Activated naive CD8-positive, alpha-beta T cell treated with anti-CD3 and anti-CD28 coated beads for 36 hours (primary cell): ENCODE measurements at regions not wholly inside any gene's neighbourhood (a gene's known extent, or its start where the extent isn't known, plus 50 kb on each side); places are given as distances from the start of the nearest gene placed in this dataset.

Source experiments
- DNase-seq: peaks from one replicate; pipeline ENCODE4 v3.0.0; 2021
- H3K27ac Mint-ChIP-seq: one replicate; pipeline ENCODE4 v1.8.0; 2022; ENCODE audit warnings: mild to moderate bottlenecking, moderate library complexity, mixed read lengths
- H3K27me3 Mint-ChIP-seq: one replicate; pipeline ENCODE4 v1.8.0; 2022; ENCODE audit warnings: mild to moderate bottlenecking, mixed read lengths
- H3K36me3 Mint-ChIP-seq: one replicate; pipeline ENCODE4 v1.8.0; 2021; ENCODE audit warnings: mild to moderate bottlenecking, mixed read lengths
- H3K4me1 Mint-ChIP-seq: one replicate; pipeline ENCODE4 v1.8.0; 2021; ENCODE audit warnings: mixed read lengths
- H3K4me3 Mint-ChIP-seq: one replicate; pipeline ENCODE4 v1.8.0; 2022; ENCODE audit warnings: mild to moderate bottlenecking, moderate library complexity, mixed read lengths
- H3K9me3 Mint-ChIP-seq: one replicate; pipeline ENCODE4 v1.8.0; 2022; ENCODE audit warnings: mixed read lengths

DNA sequence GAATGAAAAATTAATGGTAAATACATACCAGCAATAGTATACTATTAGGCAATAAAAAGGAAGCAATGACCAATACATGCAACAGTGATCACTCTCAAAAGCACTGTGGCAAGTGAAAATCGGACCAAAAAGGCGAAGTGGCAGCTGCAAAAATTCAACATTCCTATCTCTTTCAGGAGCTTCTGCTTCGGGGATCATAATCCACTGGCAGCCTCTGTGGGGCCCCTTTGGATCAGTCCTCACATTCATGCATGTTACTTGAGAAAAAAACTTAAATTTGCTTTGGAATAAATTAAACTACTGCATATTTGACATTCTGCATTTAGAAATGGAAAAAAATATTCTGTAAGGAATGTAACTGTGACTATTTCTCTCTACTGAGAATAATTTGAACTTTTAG is 425.6 kb downstream of the NR2F2 start:
- Mint-ChIP-seq H3K36me3 (no peaks in the 10 kb centered on the region), H3K4me1 (no peaks in the 10 kb centered on the region), H3K9me3 (no peaks in the 10 kb centered on the region), H3K27me3 (no peaks in the 10 kb centered on the region), H3K27ac (no peak overlapping the region), H3K4me3 (no peak overlapping the region)
- DNase-seq: no peak

DNA sequence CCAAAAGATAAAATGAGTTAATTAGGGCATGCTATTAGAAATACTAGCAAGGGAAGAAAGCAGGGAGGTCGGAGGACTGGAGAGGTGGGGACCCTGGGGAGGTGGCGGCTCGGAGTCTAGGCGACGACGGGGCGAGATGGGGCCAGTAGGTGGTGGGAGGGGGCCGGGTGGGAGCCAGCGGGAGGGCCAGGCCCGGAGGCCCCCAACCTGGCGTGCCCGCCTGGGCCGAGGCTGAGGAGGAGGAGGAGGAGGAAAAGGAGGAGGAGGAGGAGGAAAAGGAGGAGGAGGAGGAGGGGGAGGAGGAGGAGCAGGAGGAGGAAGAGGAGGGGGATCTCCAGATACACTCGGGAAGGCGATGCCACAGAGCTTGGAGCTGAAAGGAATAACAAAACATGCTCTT is 426.2 kb downstream of the NR2F2 start:
- Mint-ChIP-seq H3K27me3 (no peaks in the 10 kb centered on the region), H3K4me3 (no peak overlapping the region), H3K9me3 (no peaks in the 10 kb centered on the region), H3K36me3 (no peaks in the 10 kb centered on the region), H3K27ac (no peak overlapping the region), H3K4me1 (no peaks in the 10 kb centered on the region)
- no peak for DNase-seq

DNA sequence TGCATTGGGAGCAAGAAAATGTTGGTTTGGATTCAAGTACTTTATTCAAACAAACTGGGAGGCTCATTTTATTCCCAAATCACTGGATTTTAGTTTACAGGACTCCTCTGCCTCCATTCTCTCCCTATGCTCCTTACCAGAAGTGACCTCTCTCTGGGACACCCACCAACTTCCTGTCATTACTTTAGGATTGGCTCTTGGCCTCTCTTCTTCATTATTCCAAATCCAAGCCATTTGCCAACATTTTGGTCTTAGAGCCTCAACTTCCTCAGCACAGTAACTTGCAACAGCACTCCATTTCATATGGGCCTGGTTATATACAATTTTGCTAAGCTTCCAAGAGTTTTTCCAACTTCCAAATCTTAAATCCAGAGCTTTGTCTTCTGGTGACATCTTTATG is 432.1 kb downstream of the NR2F2 start:
- H3K27me3 Mint-ChIP-seq: no peaks in the 10 kb centered on the region
- no peak overlapping the region for H3K4me3 Mint-ChIP-seq
- no peaks in the 10 kb centered on the region for H3K9me3 Mint-ChIP-seq
- no peaks in the 10 kb centered on the region for H3K36me3 Mint-ChIP-seq
- DNase-seq: no peak
- no peak overlapping the region for H3K27ac Mint-ChIP-seq
- no peaks in the 10 kb centered on the region for H3K4me1 Mint-ChIP-seq

DNA sequence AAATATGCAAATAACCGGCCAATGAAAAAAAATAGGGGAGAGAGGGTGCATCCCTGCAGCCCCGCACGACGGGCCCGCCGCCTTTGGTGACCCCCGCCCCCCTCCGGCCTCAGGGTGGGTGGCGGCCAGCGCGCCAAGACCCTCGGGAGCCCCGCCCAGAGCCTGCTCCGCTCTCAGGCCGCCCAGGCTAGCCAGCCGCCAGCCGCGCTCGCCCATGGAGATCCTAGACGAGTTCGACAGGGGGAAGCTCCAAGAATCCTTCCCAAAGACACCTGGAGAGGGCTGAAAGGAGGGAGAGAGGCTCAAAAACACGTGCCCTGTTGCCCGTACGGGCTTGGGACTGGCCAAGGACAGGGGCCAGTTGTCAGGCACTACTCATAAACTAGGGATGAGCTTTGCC is 434.0 kb downstream of the NR2F2 start:
- Mint-ChIP-seq H3K27me3 (no peaks in the 10 kb centered on the region), H3K36me3 (no peaks in the 10 kb centered on the region), H3K4me3 (no peak overlapping the region), H3K9me3 (no peaks in the 10 kb centered on the region), H3K27ac (no peak overlapping the region), H3K4me1 (no peaks in the 10 kb centered on the region)
- DNase-seq: no peak

DNA sequence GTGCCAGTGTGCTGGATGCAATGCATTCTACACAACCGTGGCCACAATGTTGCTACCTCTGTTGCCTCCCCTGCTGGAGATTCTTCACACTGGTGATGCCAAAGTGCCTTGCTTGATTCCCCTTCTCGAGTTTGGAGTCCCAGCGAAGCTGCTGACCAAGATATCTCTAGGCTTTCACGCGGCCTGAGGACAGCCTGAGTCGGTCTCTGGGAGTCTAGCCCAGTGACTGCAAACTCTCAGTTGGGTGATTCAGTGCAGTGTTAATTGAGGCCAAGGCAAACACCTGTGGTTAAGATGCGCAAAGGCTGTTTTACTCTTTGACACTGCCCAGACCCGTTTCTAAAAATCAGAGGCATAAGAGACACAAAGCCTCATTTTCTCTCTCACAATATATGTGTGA is 434.4 kb downstream of the NR2F2 start:
- no peak for DNase-seq
- H3K9me3 Mint-ChIP-seq: no peaks in the 10 kb centered on the region
- no peaks in the 10 kb centered on the region for H3K36me3 Mint-ChIP-seq
- H3K4me1 Mint-ChIP-seq: no peaks in the 10 kb centered on the region
- no peak overlapping the region for H3K27ac Mint-ChIP-seq
- no peak overlapping the region for H3K4me3 Mint-ChIP-seq
- H3K27me3 Mint-ChIP-seq: no peaks in the 10 kb centered on the region

DNA sequence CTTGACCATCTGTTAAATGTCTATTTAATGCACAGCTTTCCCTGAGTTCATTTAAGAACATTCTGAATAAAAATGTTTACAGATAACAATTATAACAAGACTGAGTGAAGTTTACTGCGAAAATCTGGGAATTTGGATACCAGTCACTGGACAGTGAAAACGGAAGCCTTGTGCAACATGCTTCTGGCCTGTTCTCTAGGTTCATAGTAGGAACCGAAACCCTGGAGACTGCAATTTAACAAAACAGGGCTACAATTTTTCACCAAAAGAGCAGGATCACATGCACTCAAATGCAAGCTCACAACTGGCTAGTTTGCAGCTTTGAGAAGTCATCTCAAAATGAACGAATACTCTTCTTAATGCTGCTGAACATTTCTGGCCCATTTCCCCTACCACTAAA is 435.9 kb downstream of the NR2F2 start:
- DNase-seq: no peak
- no peaks in the 10 kb centered on the region for H3K9me3 Mint-ChIP-seq
- no peaks in the 10 kb centered on the region for H3K27me3 Mint-ChIP-seq
- no peak overlapping the region for H3K27ac Mint-ChIP-seq
- H3K4me1 Mint-ChIP-seq: no peaks in the 10 kb centered on the region
- no peak overlapping the region for H3K4me3 Mint-ChIP-seq
- H3K36me3 Mint-ChIP-seq: no peaks in the 10 kb centered on the region

DNA sequence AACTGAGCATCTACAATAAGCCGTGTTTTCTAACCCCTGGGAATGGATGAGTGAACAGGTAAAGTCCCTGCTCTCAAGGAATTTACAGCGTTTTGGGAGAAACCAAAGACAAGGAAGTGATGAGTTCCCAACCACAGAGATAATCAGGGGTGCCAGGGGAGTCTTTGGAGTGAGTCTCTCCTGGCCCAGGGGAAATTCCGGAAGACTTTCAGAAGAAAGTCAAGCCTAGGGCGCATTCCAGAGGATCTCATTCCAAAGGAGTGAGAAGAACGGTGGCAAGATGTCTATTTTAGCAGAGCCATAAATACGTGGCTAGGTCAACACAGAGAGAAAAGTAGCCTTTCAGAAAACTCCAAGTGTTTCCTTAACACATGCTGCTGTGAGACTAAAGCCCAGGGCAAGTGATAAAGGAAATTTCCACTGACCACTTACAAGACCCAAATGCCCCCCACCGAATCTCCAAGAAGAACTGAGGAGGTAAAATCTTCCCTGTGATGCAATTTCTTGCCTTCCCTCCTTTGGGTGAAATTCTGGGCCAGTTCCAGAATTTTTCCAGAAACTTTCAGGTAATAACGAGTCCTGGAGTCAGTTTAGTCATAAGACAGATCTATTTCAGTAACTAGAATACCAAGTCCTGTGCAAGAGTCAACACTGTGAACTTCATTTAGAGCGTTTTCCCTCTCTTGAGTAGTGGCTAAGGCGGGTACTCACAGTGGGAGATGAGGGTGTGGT is 437.4 kb downstream of the NR2F2 start:
- Mint-ChIP-seq H3K27me3 (no peaks in the 10 kb centered on the region), H3K9me3 (no peaks in the 10 kb centered on the region), H3K4me3 (no peak overlapping the region), H3K36me3 (no peaks in the 10 kb centered on the region), H3K4me1 (no peaks in the 10 kb centered on the region), H3K27ac (no peak overlapping the region)
- DNase-seq: no peak

DNA sequence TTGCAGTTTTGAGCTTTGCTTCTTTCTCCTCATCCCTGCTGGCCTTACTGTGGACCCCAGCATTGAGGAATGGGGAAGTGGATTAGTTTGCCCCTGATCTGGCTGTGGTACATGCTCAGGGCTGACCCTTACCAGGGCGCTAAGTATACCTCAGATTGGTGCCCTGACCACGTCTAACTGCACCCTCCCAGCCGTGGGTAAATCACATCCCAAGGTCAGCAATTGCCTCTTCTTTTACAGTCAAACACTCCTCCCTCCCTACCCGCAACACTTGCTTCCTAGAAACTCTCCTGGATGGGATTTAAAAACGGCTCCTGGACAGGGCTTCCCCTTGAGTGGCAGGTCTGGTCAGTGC is 437.9 kb downstream of the NR2F2 start:
- Mint-ChIP-seq H3K4me1 (no peaks in the 10 kb centered on the region), H3K27me3 (no peaks in the 10 kb centered on the region), H3K9me3 (no peaks in the 10 kb centered on the region), H3K36me3 (no peaks in the 10 kb centered on the region), H3K4me3 (no peak overlapping the region), H3K27ac (no peak overlapping the region)
- no peak for DNase-seq

DNA sequence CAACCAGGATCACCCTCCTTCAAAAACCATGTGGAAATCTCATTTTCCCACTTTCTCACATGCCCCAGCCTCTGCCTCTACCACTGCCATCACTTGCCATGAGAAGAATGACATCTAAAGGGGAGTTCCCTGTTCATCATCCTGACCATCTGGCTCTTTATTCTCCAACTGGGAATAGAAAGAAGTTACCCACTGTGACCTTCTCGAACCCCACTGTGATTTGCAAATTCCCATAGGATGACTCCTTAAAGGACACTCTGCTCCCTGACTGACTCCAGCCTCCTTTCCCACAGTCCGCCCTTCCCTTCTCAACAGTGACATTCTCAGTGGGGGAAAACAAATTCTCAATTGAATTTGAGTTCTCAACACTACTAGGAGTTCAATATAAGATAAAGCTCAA is 440.5 kb downstream of the NR2F2 start:
- Mint-ChIP-seq H3K27me3 (no peaks in the 10 kb centered on the region), H3K4me3 (no peak overlapping the region), H3K9me3 (no peaks in the 10 kb centered on the region), H3K27ac (no peak overlapping the region), H3K4me1 (no peaks in the 10 kb centered on the region), H3K36me3 (no peaks in the 10 kb centered on the region)
- DNase-seq: no peak

DNA sequence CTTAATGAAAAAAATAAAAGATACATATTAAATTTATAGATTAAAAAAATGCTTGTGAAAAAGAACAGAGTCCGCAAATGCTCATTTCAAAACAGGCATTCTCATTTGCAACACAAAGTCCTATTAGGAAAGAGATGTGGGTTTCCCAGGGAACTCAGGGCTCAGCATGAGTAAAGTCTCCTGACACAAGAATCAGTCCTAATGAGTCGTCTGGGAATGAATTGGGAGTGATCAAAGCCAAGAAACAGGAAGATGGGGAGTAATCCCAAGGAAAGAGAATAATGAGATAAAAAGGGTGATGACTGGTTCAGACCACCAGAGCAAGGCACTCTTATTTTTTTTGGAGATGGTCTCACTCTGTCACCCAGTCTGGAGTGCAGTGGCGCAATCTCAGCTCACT is 443.7 kb downstream of the NR2F2 start:
- no peak for DNase-seq
- Mint-ChIP-seq H3K27me3 (no peaks in the 10 kb centered on the region), H3K36me3 (no peaks in the 10 kb centered on the region), H3K27ac (no peak overlapping the region), H3K4me1 (no peaks in the 10 kb centered on the region), H3K4me3 (no peak overlapping the region), H3K9me3 (no peaks in the 10 kb centered on the region)

DNA sequence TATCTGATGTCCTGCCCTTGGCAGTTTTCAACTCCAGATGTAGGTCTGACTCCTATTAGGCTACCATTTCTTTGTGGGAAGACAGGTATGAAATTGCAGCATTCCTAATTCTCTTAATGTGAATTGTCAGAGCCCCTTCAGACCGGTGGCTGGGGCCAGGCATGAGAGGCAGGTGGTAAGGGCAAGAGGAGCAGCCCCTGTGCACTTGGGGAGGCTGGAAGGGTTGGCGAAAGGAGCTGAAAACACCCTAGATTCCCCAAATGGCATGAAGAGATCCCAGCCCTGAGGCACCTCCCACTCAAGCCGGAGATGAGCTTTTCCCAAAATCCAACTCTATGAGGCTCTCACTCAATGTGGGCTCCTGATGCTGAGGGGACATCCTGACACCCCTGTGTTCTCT is 453.2 kb downstream of the NR2F2 start:
- H3K9me3 Mint-ChIP-seq: peaks cover 2% of the 10 kb centered on the region
- no peak for DNase-seq
- H3K4me3 Mint-ChIP-seq: no peak overlapping the region
- no peaks in the 10 kb centered on the region for H3K4me1 Mint-ChIP-seq
- no peak overlapping the region for H3K27ac Mint-ChIP-seq
- no peaks in the 10 kb centered on the region for H3K36me3 Mint-ChIP-seq
- peaks cover 4% of the 10 kb centered on the region for H3K27me3 Mint-ChIP-seq

DNA sequence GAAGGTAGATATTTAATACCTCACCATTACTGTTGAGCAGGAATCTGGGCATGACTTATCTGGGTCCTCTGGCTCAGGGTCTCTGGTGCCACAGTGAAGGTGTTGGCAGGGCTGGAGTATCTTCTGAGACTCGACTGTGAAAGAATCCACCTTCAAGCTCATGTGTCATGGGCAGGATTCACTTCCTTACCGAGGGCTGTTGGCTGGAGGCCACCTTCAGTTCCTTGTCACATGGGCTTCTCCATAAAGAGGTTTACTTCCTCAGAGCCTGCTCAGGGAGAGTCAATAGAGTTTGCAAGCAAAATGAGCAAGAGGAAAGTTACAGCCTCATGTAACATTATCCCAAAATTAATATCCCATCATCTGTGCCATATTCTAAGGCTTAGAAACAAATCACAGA is 459.5 kb downstream of the NR2F2 start:
- no peak for DNase-seq
- no peaks in the 10 kb centered on the region for H3K9me3 Mint-ChIP-seq
- no peaks in the 10 kb centered on the region for H3K4me1 Mint-ChIP-seq
- no peak overlapping the region for H3K27ac Mint-ChIP-seq
- no peaks in the 10 kb centered on the region for H3K36me3 Mint-ChIP-seq
- no peak overlapping the region for H3K4me3 Mint-ChIP-seq
- H3K27me3 Mint-ChIP-seq: no peaks in the 10 kb centered on the region

DNA sequence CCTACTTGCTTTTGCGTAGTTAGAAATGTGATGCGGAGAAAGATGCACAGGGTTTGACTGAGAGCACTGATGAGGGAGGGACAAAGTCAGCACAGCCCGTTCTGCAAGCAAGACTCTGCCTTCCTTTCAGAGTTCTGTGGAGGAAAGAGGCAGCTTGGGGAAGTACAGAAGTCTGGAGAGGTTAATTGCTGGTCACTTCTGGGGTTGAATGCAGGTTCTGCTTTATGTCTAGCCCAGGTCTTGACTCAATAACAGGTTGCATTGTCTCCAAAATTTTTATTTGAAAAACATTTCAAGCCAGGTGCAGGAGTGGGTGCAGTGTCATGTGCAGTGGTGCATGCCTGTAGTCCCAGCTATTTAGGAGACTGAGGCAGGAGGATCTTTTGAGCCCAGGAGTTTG is 461.7 kb downstream of the NR2F2 start:
- H3K4me1 Mint-ChIP-seq: no peaks in the 10 kb centered on the region
- no peaks in the 10 kb centered on the region for H3K9me3 Mint-ChIP-seq
- DNase-seq: no peak
- no peak overlapping the region for H3K27ac Mint-ChIP-seq
- no peaks in the 10 kb centered on the region for H3K27me3 Mint-ChIP-seq
- H3K4me3 Mint-ChIP-seq: no peak overlapping the region
- H3K36me3 Mint-ChIP-seq: no peaks in the 10 kb centered on the region

DNA sequence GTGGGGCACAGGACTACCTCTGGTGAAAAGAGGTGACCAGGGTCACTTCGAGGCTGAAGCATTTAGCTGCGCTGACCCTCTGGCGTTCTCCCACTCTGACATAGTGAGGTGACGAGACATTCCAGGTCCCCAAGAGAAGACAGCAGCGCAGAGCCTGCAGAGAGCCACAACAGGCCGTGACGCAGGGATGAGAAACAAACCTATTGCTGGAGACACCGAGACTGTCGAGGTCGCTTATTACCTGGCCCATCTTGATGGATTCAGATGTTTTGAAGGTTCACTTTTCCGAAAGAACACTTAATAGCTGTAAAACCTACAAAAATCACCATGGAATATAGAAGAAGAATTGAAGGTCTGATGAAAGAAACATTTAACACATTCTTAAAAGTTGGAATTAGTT is 466.3 kb downstream of the NR2F2 start:
- Mint-ChIP-seq H3K36me3 (no peaks in the 10 kb centered on the region), H3K4me1 (no peaks in the 10 kb centered on the region)

DNA sequence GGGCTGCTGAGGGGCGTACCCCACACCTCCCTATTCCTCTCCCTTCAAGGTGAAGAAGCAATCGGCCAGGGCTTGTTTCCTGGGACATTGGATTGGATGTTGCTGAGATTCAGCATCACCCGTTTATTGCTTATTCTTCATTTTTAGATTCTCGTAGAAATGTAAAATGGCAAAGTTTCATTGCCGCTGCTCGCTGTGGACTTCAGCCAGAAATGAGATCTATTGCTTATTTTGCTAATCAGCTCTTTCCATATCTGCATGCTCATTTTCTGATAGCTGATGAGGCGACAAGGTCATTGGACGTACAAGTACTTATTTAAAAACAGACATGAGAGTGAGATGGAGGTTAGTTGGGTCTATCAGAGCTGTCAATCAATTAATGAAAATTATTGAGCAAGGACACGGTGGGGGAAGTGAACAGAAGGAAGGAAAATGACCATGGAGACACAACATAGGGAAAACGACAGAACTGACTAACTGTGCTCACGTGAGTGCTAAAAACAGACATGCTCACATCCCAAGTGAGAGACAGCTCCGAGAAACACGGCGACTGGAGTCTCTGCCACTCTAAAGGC is 471.2 kb downstream of the NR2F2 start:
- Mint-ChIP-seq H3K27ac (no peak overlapping the region), H3K4me3 (no peak overlapping the region), H3K36me3 (no peaks in the 10 kb centered on the region), H3K27me3 (no peaks in the 10 kb centered on the region), H3K4me1 (no peaks in the 10 kb centered on the region), H3K9me3 (no peaks in the 10 kb centered on the region)
- DNase-seq: no peak

More for the DNA sequence above, 466.3 kb downstream of the NR2F2 start:
- Mint-ChIP-seq H3K9me3 (no peaks in the 10 kb centered on the region), H3K27me3 (no peaks in the 10 kb centered on the region), H3K27ac (no peak overlapping the region), H3K4me3 (no peak overlapping the region)
- DNase-seq: no peak

DNA sequence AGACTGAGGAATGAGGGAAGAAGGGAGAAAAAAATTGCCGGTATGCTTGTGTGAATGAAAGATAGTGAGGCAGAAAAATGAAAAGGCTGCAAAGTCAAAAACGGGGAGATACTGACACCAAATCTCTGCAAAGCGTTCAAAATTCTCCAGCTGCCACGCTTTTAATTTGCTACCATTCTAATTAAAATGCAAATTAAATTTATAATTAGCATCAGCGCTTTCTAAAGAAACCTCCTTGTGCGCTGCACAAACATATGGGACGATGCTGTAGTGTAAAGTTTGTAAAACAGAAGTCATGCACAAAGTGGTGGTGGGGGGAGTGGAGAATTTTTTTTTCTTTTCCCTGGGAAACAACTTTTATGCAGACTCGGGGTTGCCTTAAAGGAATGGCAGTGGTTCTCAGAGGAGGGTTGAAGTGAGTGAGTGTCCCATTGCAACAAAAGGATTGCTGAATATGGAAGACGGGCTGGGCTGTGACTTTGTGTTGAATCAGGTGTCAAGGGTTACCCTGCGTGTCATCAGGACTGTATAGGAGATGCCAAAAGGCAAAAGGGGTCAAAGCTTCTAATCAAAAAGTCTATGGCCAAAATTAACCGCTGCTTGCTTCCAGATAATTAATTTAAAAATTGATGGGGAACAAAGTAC is 472.2 kb downstream of the NR2F2 start:
- Mint-ChIP-seq H3K4me1 (no peaks in the 10 kb centered on the region), H3K9me3 (no peaks in the 10 kb centered on the region), H3K27ac (no peak overlapping the region), H3K27me3 (no peaks in the 10 kb centered on the region), H3K4me3 (no peak overlapping the region), H3K36me3 (no peaks in the 10 kb centered on the region)
- DNase-seq: no peak
